Natural killer cell (primary cell): ENCODE measurements at regions not wholly inside any gene's neighbourhood (a gene's known extent, or its start where the extent isn't known, plus 50 kb on each side); places are given as distances from the start of the nearest gene placed in this dataset.

Experiments used
- ATAC-seq, 3 donors: fragments of 150-1000 bp in 2 of 3; fragments of 200-7000 bp in 1 of 3; cut with Tn5 transposase; 1 replicate in 1 of 3; 2 replicates in 2 of 3; pipeline ENCODE4 v1.10.0; 2021; ENCODE audit warnings: mild to moderate bottlenecking in 2 of 3, moderate library complexity in 2 of 3
- DNase-seq, 2 donors: peaks; one replicate each; pipeline versions ENCODE4 v3.0.0 to v3.0.0-alpha.2; 2013 to 2021; ENCODE audit warnings: mixed read lengths in 1 of 2
- H3K27ac ChIP-seq: one replicate; pipeline ENCODE4 v1.5.1; 2013; ENCODE audit warnings: mild to moderate bottlenecking, low read length
- H3K27me3 ChIP-seq: one replicate; pipeline ENCODE4 v1.6.1; 2013; ENCODE audit warnings: low read length; ENCODE audit not compliant: control insufficient read depth, insufficient read depth
- H3K36me3 ChIP-seq: one replicate; pipeline ENCODE4 v1.6.1; 2013; ENCODE audit warnings: low read length; ENCODE audit not compliant: control insufficient read depth, insufficient read depth
- H3K4me1 ChIP-seq: one replicate; pipeline ENCODE4 v1.6.1; 2013; ENCODE audit warnings: low read length; ENCODE audit not compliant: control insufficient read depth, insufficient read depth
- H3K4me3 ChIP-seq: one replicate; pipeline ENCODE4 v1.5.1; 2013; ENCODE audit warnings: low read length
- H3K9me3 ChIP-seq: one replicate; pipeline ENCODE4 v1.6.1; 2013; ENCODE audit warnings: low read length; ENCODE audit not compliant: control insufficient read depth, insufficient read depth
- H3K27ac Mint-ChIP-seq, 2 donors: one replicate each; pipeline ENCODE4 v1.8.0; 2022; ENCODE audit warnings: mild to moderate bottlenecking in 2 of 2, mixed read lengths in 2 of 2, moderate library complexity in 1 of 2
- H3K27me3 Mint-ChIP-seq, 2 donors: one replicate each; pipeline ENCODE4 v1.8.0; 2022; ENCODE audit warnings: low read depth in 2 of 2, mixed read lengths in 2 of 2
- H3K36me3 Mint-ChIP-seq: one replicate; pipeline ENCODE4 v1.8.0; 2022; ENCODE audit warnings: mixed read lengths
- H3K4me1 Mint-ChIP-seq, 2 donors: one replicate each; pipeline ENCODE4 v1.8.0; 2022; ENCODE audit warnings: mixed read lengths in 2 of 2
- H3K4me3 Mint-ChIP-seq: one replicate; pipeline ENCODE4 v1.8.0; 2022; ENCODE audit warnings: mild to moderate bottlenecking, moderate library complexity, mixed read lengths
- H3K9me3 Mint-ChIP-seq, 2 donors: one replicate each; pipeline ENCODE4 v1.8.0; 2022; ENCODE audit warnings: mixed read lengths in 2 of 2
- CTCF ChIP-seq: fragments of 200-600 bp; IDR thresholded peaks from one replicate; pipeline ENCODE4 v1.8.0; 2022; ENCODE audit warnings: antibody characterized with exemption
- WGBS: methylation state at CpG from one replicate; pipeline ENCODE4 v1.1.7; 2013; ENCODE audit warnings: missing lambda C conversion rate; ENCODE audit not compliant: insufficient coverage; 5-methylcytosine and 5-hydroxymethylcytosine counted together
- intact Hi-C: fragments of 100-400 bp; cut with micrococcal nuclease; formaldehyde crosslinking; loops from one replicate; pipeline ENCODE4 v1.14.2; 2022

- Histone ChIP-seq H3K4me3 (no peak overlapping the region), H3K36me3 (no peaks in the 10 kb centered on the region), H3K4me1 (no peaks in the 10 kb centered on the region), H3K27ac (no peak overlapping the region), H3K9me3 (peaks cover 3% of the 10 kb centered on the region), H3K27me3 (no peaks in the 10 kb centered on the region)
- Mint-ChIP-seq H3K9me3 (peaks cover 6 to 14% of the 10 kb centered on the region in 2 donors), H3K36me3 (peaks cover 3% of the 10 kb centered on the region), H3K4me3 (no peak overlapping the region), H3K27ac (no peak overlapping the region), H3K4me1 (no peaks in the 10 kb centered on the region), H3K27me3 (no peaks in the 10 kb centered on the region)
- intact Hi-C loops: no loop called here
- DNase-seq: no peak
- no peak for ATAC-seq
- 47% methylated on average over 4 of the region's 6 CpGs for WGBS
- no peak for TF ChIP-seq CTCF
These were observed 260.1 kb upstream of the FAM98A start for GRCh38 chr2:33859176-33859575.

- TF ChIP-seq CTCF: no peak
- intact Hi-C loops: no loop called here
- DNase-seq: no peak
- H3K36me3 ChIP-seq: no peaks in the 10 kb centered on the region
- H3K27me3 ChIP-seq: no peaks in the 10 kb centered on the region
- no peaks in the 10 kb centered on the region for H3K27me3 Mint-ChIP-seq
- H3K4me1 ChIP-seq: no peaks in the 10 kb centered on the region
- H3K9me3 ChIP-seq: peaks cover 13% of the 10 kb centered on the region
- no peak overlapping the region for H3K27ac Mint-ChIP-seq
- 100% methylated on average over 2 of the region's 2 CpGs for WGBS
- H3K4me3 Mint-ChIP-seq: no peak overlapping the region
- ATAC-seq: no peak
- peaks cover 7 to 14% of the 10 kb centered on the region in 2 donors for H3K9me3 Mint-ChIP-seq
- H3K36me3 Mint-ChIP-seq: peaks cover 5% of the 10 kb centered on the region
- no peak overlapping the region for H3K4me3 ChIP-seq
- H3K27ac ChIP-seq: no peak overlapping the region
- H3K4me1 Mint-ChIP-seq: no peaks in the 10 kb centered on the region
These were observed 249.4 kb upstream of the FAM98A start for GRCh38 chr2:33848486-33848885.

- Histone ChIP-seq H3K27ac (no peak overlapping the region), H3K9me3 (no peaks in the 10 kb centered on the region), H3K27me3 (no peaks in the 10 kb centered on the region), H3K4me1 (no peaks in the 10 kb centered on the region), H3K4me3 (no peak overlapping the region), H3K36me3 (no peaks in the 10 kb centered on the region)
- H3K27ac Mint-ChIP-seq: no peak overlapping the region
- intact Hi-C loops: no loop called here
- no peaks in the 10 kb centered on the region for H3K36me3 Mint-ChIP-seq
- WGBS: 89% methylated on average over 7 of the region's 7 CpGs
- H3K4me1 Mint-ChIP-seq: no peaks in the 10 kb centered on the region
- TF ChIP-seq CTCF: no peak
- no peak overlapping the region for H3K4me3 Mint-ChIP-seq
- no peaks in the 10 kb centered on the region for H3K9me3 Mint-ChIP-seq
- DNase-seq: no peak
- no peak for ATAC-seq
- no peaks in the 10 kb centered on the region for H3K27me3 Mint-ChIP-seq
These were observed 240.7 kb upstream of the FAM98A start for GRCh38 chr2:33839791-33840190.

GRCh38 chr2:33836628-33837027 lies 237.5 kb upstream of the FAM98A start:
- no peak overlapping the region for H3K27ac ChIP-seq
- no peaks in the 10 kb centered on the region for H3K27me3 ChIP-seq
- H3K4me3 ChIP-seq: no peak overlapping the region
- no peaks in the 10 kb centered on the region for H3K4me1 ChIP-seq
- Mint-ChIP-seq H3K4me1 (no peaks in the 10 kb centered on the region), H3K9me3 (peaks cover 2 to 5% of the 10 kb centered on the region in 2 donors), H3K36me3 (no peaks in the 10 kb centered on the region), H3K27ac (no peak overlapping the region), H3K4me3 (no peak overlapping the region), H3K27me3 (no peaks in the 10 kb centered on the region)
- no peaks in the 10 kb centered on the region for H3K36me3 ChIP-seq
- no peaks in the 10 kb centered on the region for H3K9me3 ChIP-seq
- ATAC-seq: no peak
- no peak for TF ChIP-seq CTCF
- intact Hi-C loops: no loop called here
- 89% methylated on average over 5 of the region's 5 CpGs for WGBS
- no peak for DNase-seq
